GM18511 (cell line): ENCODE measurements at regions not wholly inside any gene's neighbourhood (a gene's known extent, or its start where the extent isn't known, plus 50 kb on each side); places are given as distances from the start of the nearest gene placed in this dataset.
"Not testable (repeated sequence)": the region's sequence is repeated elsewhere in the genome, so short reads cannot be mapped to it uniquely, and the experiment has no call there.

ENCODE experiments used
- ATAC-seq: cut with Tn5 transposase; IDR thresholded peaks from one replicate; pipeline ENCODE4 v1.9.1; 2021; ENCODE audit warnings: mild to moderate bottlenecking, moderate library complexity; ENCODE audit not compliant: unreplicated experiment

DNA sequence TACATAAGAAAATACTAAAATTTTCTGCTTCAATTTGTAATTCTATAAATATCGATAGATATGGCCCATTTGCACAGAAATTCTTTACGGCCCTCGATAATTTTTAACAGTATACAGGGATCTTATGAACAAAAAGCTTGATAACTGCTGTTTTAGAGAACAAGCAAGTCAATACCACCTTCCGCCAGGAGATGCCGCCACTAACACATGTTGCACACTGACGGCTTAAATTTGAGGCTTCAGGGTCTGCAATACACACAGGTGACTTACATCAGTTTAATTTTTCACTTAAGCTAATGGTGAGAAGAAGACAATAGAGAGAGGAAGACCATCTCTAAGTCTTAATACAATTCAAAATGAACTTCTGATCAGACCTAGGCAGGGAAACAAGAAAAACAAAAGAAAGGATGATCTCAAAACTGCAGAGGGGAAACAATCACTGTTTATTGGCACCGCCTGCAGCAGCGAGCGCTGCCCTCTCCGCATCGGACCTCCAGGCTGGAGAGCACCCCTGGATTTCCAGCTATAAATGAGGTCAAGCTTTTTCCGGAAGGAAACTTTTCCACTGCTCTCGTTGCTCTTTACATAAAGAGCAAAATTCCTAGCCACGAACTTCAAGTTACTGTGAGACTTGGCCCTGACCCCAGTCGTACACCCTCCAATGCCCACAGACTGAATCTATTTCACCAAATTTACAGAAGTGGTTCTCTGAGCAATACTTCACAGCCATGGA lies 53.9 kb downstream of the OTOR start:
- ATAC-seq, result peak; percentile 80

GRCh38 chr20:16802652-16802935 lies 54.4 kb downstream of the OTOR start:
- no peak for ATAC-seq

- peak; percentile 70 for ATAC-seq
Observed at GRCh38 chr20:16803965-16804792, 56.0 kb downstream of the OTOR start.

GRCh38 chr20:16804793-16805187 lies 56.6 kb downstream of the OTOR start:
- ATAC-seq, result no peak

DNA sequence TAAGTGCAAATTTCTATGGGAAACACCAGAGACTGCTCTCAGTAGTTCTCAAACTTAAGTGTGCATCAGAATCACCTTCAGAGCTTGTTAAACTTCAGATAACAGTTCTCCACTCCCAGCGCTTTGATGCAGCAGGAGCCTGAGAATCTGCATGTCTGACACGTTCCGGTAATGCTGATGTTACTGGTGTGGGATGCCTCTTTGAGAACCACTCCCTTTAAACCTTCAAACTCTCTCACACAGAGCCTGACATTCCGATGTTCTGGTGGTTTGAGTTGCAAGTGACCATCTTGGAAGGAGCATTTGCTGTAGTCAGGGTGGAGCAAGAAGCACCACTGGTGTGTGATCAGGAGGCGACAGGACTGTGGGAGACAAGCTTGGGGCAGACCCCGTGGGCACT lies 57.9 kb downstream of the OTOR start:
- ATAC-seq, result no peak

GRCh38 chr20:16806886-16807285 lies 58.7 kb downstream of the OTOR start:
- no peak for ATAC-seq

- no peak for ATAC-seq
Observed at GRCh38 chr20:16808796-16809195, 60.6 kb downstream of the OTOR start.

- no peak for ATAC-seq
Observed at GRCh38 chr20:16810216-16810615, 62.1 kb downstream of the OTOR start.

DNA sequence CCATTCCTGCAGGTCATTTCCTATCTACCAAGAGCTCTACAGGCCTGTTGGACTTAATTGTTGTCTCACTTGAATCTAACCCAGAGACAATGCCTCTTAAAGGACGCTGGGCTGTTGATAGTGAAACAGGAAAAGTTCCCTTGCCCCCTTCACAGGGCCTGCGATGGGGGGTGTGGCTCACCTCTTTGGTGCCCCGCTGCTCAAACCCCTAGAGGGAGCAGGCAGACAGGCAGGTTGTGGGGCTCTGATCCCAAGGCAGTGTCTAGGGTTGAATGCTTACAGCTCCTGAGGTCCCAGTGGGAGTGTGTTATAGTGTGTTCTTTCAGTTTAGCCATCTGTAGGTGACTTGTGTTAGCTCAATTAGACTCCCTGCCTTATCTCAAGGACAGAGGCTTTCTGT lies 68.0 kb downstream of the OTOR start:
- no peak for ATAC-seq

- ATAC-seq, result no peak
Observed at GRCh38 chr20:16819483-16819882, 71.3 kb downstream of the OTOR start.

- peak; percentile 86 for ATAC-seq
Observed at GRCh38 chr20:16821211-16822089, 73.3 kb downstream of the OTOR start.

- no peak for ATAC-seq
Observed at GRCh38 chr20:16824664-16825063, 76.5 kb downstream of the OTOR start.

DNA sequence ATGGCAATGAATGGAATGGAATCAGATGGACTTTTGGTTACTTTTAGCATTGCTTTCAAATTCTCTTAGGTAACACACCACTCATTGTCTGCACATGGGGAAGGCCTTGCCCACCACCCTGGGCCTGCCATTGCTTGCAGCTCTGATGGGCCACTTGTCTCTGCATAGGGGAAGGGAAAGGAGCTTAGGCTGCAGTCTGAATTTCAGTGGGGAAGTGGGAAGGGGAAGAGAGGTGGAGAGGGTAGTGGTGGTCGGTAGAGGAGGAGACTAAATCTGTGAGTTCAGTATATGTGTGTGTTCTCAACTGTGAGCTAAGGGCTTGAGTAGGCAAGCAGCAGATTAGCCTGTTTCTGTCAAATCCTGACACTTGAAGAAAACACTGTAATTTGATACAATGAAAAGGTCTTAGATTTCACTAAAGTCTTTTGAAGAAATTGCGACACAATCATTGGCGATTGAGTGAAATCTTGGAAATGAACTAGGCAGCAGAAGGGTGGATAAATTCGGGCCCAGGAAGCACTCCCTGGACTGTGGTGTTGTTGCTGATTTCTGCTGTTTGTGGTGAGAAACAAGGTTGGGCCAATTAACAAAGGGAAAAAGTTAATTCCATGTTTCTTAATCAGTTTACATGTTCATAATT lies 80.6 kb downstream of the OTOR start:
- no peak for ATAC-seq

DNA sequence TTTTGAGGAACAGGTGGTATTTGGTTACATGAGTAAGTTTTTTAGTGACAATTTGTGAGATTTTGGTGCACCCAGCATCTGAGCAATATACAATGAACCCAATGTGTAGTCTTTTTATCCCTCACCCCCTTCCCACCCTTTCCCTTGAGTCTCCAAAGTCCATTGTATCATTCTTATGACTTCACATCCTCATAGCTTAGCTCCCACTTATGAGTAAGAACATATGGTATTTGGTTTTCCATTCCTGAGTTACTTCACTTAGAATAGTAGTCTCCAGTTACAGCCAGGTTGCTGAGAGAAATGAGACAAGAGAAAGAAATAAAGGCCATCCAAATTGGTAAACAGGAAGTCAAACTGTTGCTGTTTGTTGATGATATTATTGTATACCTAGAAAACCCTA lies 87.5 kb downstream of the OTOR start:
- not testable (repeated sequence) for ATAC-seq

DNA sequence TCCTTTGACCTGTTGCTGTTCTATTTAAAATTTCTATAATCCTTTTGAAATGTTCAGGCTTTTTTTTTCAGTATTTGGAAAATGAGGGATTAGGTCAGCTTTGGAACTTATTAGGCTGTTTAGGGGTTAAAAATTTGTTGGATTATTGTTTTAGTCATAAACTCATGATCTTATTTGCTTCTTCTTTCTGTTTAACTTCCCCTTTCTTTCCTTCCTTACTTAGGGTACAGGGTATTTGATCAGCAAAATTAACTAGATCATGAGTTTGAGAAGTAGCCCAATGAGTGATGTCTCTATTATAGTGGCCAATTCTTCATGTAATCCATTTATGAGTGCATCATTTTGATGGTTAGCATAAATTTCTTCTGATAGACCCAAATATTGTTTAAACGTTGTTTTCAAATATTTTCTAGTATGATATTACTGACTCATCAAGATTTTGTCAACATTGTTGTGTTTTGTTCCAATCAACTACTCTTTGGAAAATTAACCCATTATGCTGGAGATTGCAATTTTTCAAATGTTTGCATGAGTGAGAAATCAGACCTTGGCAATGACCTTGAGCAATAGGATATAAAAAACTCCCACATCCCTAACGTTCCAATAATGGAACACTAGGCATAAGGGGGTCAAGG lies 94.4 kb downstream of the OTOR start:
- no peak for ATAC-seq

- no peak for ATAC-seq
Observed at GRCh38 chr20:16844406-16844805, 96.2 kb downstream of the OTOR start.

DNA sequence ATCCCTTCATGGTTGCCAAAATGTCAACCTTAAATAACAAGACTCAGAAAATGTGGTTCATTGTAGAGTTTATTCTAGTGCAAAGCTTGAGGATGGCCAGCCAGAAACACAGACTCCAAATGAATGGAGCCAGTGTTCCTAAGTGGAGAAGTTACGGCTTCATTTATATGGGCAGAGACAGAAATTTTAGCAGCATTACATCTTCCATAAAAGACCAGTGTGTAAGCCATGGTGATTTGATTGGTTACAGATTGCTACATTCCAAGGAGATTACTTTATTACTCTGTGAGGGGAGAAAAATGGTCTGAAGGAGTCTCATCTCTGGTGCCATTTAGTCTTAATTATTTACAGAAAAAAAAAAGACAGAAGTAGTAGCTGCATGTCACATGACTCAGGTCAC lies 97.8 kb downstream of the OTOR start:
- no peak for ATAC-seq

GRCh38 chr20:16848061-16848460 lies 99.9 kb downstream of the OTOR start:
- ATAC-seq, result no peak

GRCh38 chr20:16848526-16848925 lies 100.4 kb downstream of the OTOR start:
- no peak for ATAC-seq

- no peak for ATAC-seq
Observed at GRCh38 chr20:16860914-16861313, 112.8 kb downstream of the OTOR start.

DNA sequence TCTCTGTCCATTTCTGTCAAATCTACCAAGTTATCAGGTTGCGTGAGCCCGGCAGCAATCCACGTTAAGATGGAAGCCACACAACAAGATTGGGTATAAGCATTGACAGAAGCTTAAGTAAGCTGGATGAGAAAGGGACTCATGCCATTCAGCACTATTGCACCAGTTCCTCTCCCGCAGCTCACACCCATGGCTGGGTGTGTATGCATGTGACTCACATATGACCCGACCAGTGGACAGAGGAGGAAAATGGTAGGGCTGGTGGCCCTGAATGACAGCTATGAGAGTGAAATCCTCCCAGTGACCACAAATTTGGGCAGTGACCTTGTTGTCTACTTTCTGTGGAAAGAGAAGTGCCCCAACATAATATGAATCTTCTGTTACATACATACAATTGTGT lies 113.5 kb downstream of the OTOR start:
- no peak for ATAC-seq
